NCI-H2107 treated with DMSO at 0.1 percent for 48 hours (cell line): ENCODE measurements at regions not wholly inside any gene's neighbourhood (a gene's known extent, or its start where the extent isn't known, plus 50 kb on each side); places are given as distances from the start of the nearest gene placed in this dataset.
"Not testable (repeated sequence)": the region's sequence is repeated elsewhere in the genome, so short reads cannot be mapped to it uniquely, and the experiment has no call there.

Experiments used
- DNase-seq: peaks from one replicate; lab custom pipeline; 2025; ENCODE audit not compliant: unreplicated experiment; lab: John Stamatoyannopoulos, UW

GRCh38 chr4:95898226-95898625 is 58.3 kb downstream of the PDHA2 start:
- no peak for DNase-seq

- no peak for DNase-seq
Observed at GRCh38 chr4:95909211-95909610, 69.3 kb downstream of the PDHA2 start.

GRCh38 chr4:95910749-95911148 is 70.9 kb downstream of the PDHA2 start:
- no peak for DNase-seq

- DNase-seq: no peak
Observed at GRCh38 chr4:95921470-95921869, 81.6 kb downstream of the PDHA2 start.

GRCh38 chr4:95929448-95930064 is 89.7 kb downstream of the PDHA2 start:
- no peak for DNase-seq

- DNase-seq: no peak
Observed at GRCh38 chr4:95939141-95939540, 99.2 kb downstream of the PDHA2 start.

GRCh38 chr4:95949136-95949765 is 109.4 kb downstream of the PDHA2 start:
- no peak for DNase-seq

GRCh38 chr4:95949808-95950207 is 109.9 kb downstream of the PDHA2 start:
- no peak for DNase-seq

- DNase-seq: not testable (repeated sequence)
Observed at GRCh38 chr4:95952538-95952937, 112.6 kb downstream of the PDHA2 start.

GRCh38 chr4:95956094-95956493 is 116.2 kb downstream of the PDHA2 start:
- DNase-seq: no peak

- DNase-seq: no peak
Observed at GRCh38 chr4:95957054-95957453, 117.2 kb downstream of the PDHA2 start.

- no peak for DNase-seq
Observed at GRCh38 chr4:95957759-95958158, 117.9 kb downstream of the PDHA2 start.

- DNase-seq: no peak
Observed at GRCh38 chr4:95959182-95959581, 119.3 kb downstream of the PDHA2 start.

GRCh38 chr4:95959633-95960032 is 119.7 kb downstream of the PDHA2 start:
- no peak for DNase-seq

- DNase-seq: no peak
Observed at GRCh38 chr4:95963456-95963855, 123.6 kb downstream of the PDHA2 start.

- DNase-seq: no peak
Observed at GRCh38 chr4:95979961-95980876, 140.3 kb downstream of the PDHA2 start.

GRCh38 chr4:95980877-95981360 is 141.0 kb downstream of the PDHA2 start:
- DNase-seq: no peak

GRCh38 chr4:95981591-95981990 is 141.7 kb downstream of the PDHA2 start:
- DNase-seq: no peak

- DNase-seq: no peak
Observed at GRCh38 chr4:95982516-95982915, 142.6 kb downstream of the PDHA2 start.

GRCh38 chr4:95984081-95984480 is 144.2 kb downstream of the PDHA2 start:
- DNase-seq: no peak

GRCh38 chr4:95985051-95985450 is 145.2 kb downstream of the PDHA2 start:
- no peak for DNase-seq
